H1 (cell line): ENCODE measurements at regions not wholly inside any gene's neighbourhood (a gene's known extent, or its start where the extent isn't known, plus 50 kb on each side); places are given as distances from the start of the nearest gene placed in this dataset.

Experiments used
- CTCF ChIA-PET: fragments of 300-600 bp; sonication (Branson Sonifier 250); formaldehyde crosslinking; loops from one replicate; lab custom pipeline; 2021; ENCODE audit not compliant: partially characterized antibody; lab: Charles Lee
- POLR2A ChIA-PET: fragments of 300-600 bp; sonication (Branson Sonifier 250); formaldehyde crosslinking; loops from one replicate; lab custom pipeline; 2021; ENCODE audit warnings: inconsistent platforms; ENCODE audit not compliant: partially characterized antibody; lab: Charles Lee
- DNase-seq, 2 experiments: peaks; one replicate each; pipeline versions ENCODE4 v3.0.0 to v3.0.0-alpha.2; 2010 to 2022; ENCODE audit warnings: low spot score in 2 of 2, low read depth in 1 of 2, mixed read lengths in 1 of 2
- FAIRE-seq: peaks from 2 replicates; lab custom pipeline; 2011; peaks lifted over from hg19 to GRCh38; lab: Jason Lieb, UNC
- H2AFZ ChIP-seq: 2 replicates; pipeline ENCODE4 v1.8.1; 2012; ENCODE audit warnings: low read length, inconsistent platforms
- H2AK5ac ChIP-seq: 2 replicates; pipeline ENCODE4 v1.6.1; 2013; ENCODE audit warnings: low read depth, low read length
- H2BK120ac ChIP-seq: replicated peaks from 2 replicates; pipeline ENCODE3; 2013; ENCODE audit warnings: low read depth, low read length, inconsistent platforms
- H2BK12ac ChIP-seq: 2 replicates; pipeline ENCODE4 v1.6.1; 2013; ENCODE audit warnings: low read depth, low read length
- H2BK15ac ChIP-seq: 2 replicates; pipeline ENCODE4 v1.6.1; 2013; ENCODE audit warnings: low read length
- H2BK20ac ChIP-seq: 2 replicates; pipeline ENCODE4 v1.6.1; 2013; ENCODE audit warnings: low read length
- H2BK5ac ChIP-seq: 2 replicates; pipeline ENCODE4 v1.6.1; 2013; ENCODE audit warnings: low read depth, low read length
- H3K14ac ChIP-seq: 2 replicates; pipeline ENCODE4 v1.6.1; 2013; ENCODE audit warnings: inconsistent platforms; ENCODE audit not compliant: insufficient read length
- H3K18ac ChIP-seq: 2 replicates; pipeline ENCODE4 v1.6.1; 2013; ENCODE audit warnings: low read length; ENCODE audit errors: extremely low read depth
- H3K23ac ChIP-seq: 2 replicates; pipeline ENCODE4 v1.6.1; 2013; ENCODE audit warnings: inconsistent platforms; ENCODE audit not compliant: insufficient read length
- H3K23me2 ChIP-seq: 2 replicates; pipeline ENCODE4 v1.6.1; 2013; ENCODE audit warnings: low read depth, low read length
- H3K27ac ChIP-seq: 2 replicates; pipeline ENCODE4 v1.6.1; 2011; ENCODE audit warnings: low read depth, low read length, inconsistent platforms
- H3K27me3 ChIP-seq, 4 experiments: replicated peaks in 1 of 4; 1 replicate in 1 of 4; 2 replicates in 3 of 4; pipeline versions ENCODE4 v1.6.1 to v1.8.1; 2011 to 2013; ENCODE audit warnings: low read length in 3 of 4, mild to moderate bottlenecking in 3 of 4, inconsistent platforms in 2 of 4, mixed read lengths in 2 of 4, moderate library complexity in 1 of 4; ENCODE audit not compliant: control insufficient read depth in 3 of 4, insufficient read depth in 3 of 4; ENCODE audit errors: extremely low read depth in 1 of 4
- H3K36me3 ChIP-seq, 4 experiments: 2 replicates each; pipeline versions ENCODE4 v1.6.1 to v1.8.1; 2011 to 2013; ENCODE audit warnings: mild to moderate bottlenecking in 4 of 4, low read length in 3 of 4, moderate library complexity in 2 of 4, control low read depth in 1 of 4, inconsistent platforms in 1 of 4; ENCODE audit not compliant: insufficient read depth in 4 of 4, control insufficient read depth in 2 of 4
- H3K4ac ChIP-seq: replicated peaks from 2 replicates; pipeline ENCODE3; 2013; ENCODE audit warnings: low read length, low read depth, mixed read lengths, inconsistent platforms; ENCODE audit not compliant: insufficient read length
- H3K4me1 ChIP-seq, 4 experiments: replicated peaks in 1 of 4; 1 replicate in 1 of 4; 2 replicates in 3 of 4; pipeline versions ENCODE4 v1.6.1 to v1.8.1; 2011 to 2013; ENCODE audit warnings: low read length in 3 of 4, inconsistent platforms in 2 of 4, mixed read lengths in 1 of 4; ENCODE audit not compliant: insufficient read depth in 4 of 4, control insufficient read depth in 3 of 4
- H3K4me2 ChIP-seq, 2 experiments: 2 replicates each; pipeline versions ENCODE4 v1.6.1 to v1.8.1; 2011 to 2013; ENCODE audit warnings: low read depth in 2 of 2, low read length in 2 of 2, control low read depth in 1 of 2, inconsistent platforms in 1 of 2, mild to moderate bottlenecking in 1 of 2; ENCODE audit not compliant: insufficient read depth in 1 of 2
- H3K4me3 ChIP-seq, 4 experiments: fragments of 200-600, 300-600 bp in 1 of 4; sonication (generic), shearing (Covaris generic), sonication (Bioruptor Twin) in 1 of 4; 2 replicates each; pipeline versions ENCODE4 v1.5.1 to v1.8.1; 2011 to 2016; ENCODE audit warnings: low read length in 4 of 4, low read depth in 3 of 4, control low read depth in 2 of 4, inconsistent platforms in 2 of 4, mild to moderate bottlenecking in 2 of 4, mixed read lengths in 1 of 4, moderate library complexity in 1 of 4; ENCODE audit not compliant: insufficient read depth in 2 of 4; ENCODE audit errors: extremely low read depth in 1 of 4
- H3K56ac ChIP-seq: replicated peaks from 2 replicates; pipeline ENCODE3; 2013; ENCODE audit warnings: low read depth, mild to moderate bottlenecking, mixed read lengths, low read length, inconsistent platforms; ENCODE audit not compliant: insufficient read length
- H3K79me1 ChIP-seq: 2 replicates; pipeline ENCODE4 v1.6.1; 2013; ENCODE audit warnings: low read depth, low read length, control low read depth
- H3K79me2 ChIP-seq, 2 experiments: 2 replicates each; pipeline versions ENCODE4 v1.6.1 to v1.8.1; 2012 to 2013; ENCODE audit warnings: low read length in 2 of 2, mild to moderate bottlenecking in 2 of 2, inconsistent platforms in 1 of 2; ENCODE audit not compliant: insufficient read depth in 2 of 2, control insufficient read depth in 1 of 2
- H3K9ac ChIP-seq, 4 experiments: replicated peaks in 1 of 4; 1 replicate in 1 of 4; 2 replicates in 3 of 4; pipeline versions ENCODE4 v1.6.1 to v1.8.1; 2011 to 2013; ENCODE audit warnings: low read depth in 3 of 4, low read length in 3 of 4, control low read depth in 2 of 4, mild to moderate bottlenecking in 2 of 4, moderate library complexity in 2 of 4, inconsistent platforms in 1 of 4; ENCODE audit errors: extremely low read depth in 1 of 4
- H3K9me3 ChIP-seq, 2 experiments: 2 replicates each; pipeline versions ENCODE4 v1.6.1 to v1.8.1; 2012 to 2013; ENCODE audit warnings: mild to moderate bottlenecking in 2 of 2, moderate library complexity in 2 of 2, control low read depth in 1 of 2, inconsistent platforms in 1 of 2, low read depth in 1 of 2, low read length in 1 of 2, mixed read lengths in 1 of 2; ENCODE audit not compliant: insufficient read depth in 2 of 2
- H4K20me1 ChIP-seq, 2 experiments: replicated peaks in 1 of 2; 2 replicates each; pipeline versions ENCODE3 to v1.8.1; 2011 to 2013; ENCODE audit warnings: inconsistent platforms in 2 of 2, low read length in 2 of 2, mild to moderate bottlenecking in 1 of 2; ENCODE audit not compliant: insufficient read depth in 2 of 2, control insufficient read depth in 1 of 2
- H4K5ac ChIP-seq: 2 replicates; pipeline ENCODE4 v1.6.1; 2013; ENCODE audit warnings: low read length, low read depth, mixed read lengths, inconsistent platforms; ENCODE audit not compliant: insufficient read length
- H4K8ac ChIP-seq: 2 replicates; pipeline ENCODE4 v1.8.0; 2013; ENCODE audit warnings: mild to moderate bottlenecking, moderate library complexity, low read length, inconsistent platforms; ENCODE audit not compliant: insufficient read depth; ENCODE audit errors: extremely low read depth
- H4K91ac ChIP-seq: replicated peaks from 2 replicates; pipeline ENCODE3; 2013; ENCODE audit warnings: low read length, mixed read lengths, inconsistent platforms; ENCODE audit not compliant: insufficient read length
- ASH2L ChIP-seq: fragments of 200-600, 300-600 bp; sonication (generic); IDR thresholded peaks from one replicate; pipeline ENCODE4 v1.7.1; 2017; ENCODE audit warnings: low read length
- HDAC2 ChIP-seq, 2 experiments: fragments of 300-600 bp in 1 of 2; sonication (generic) in 1 of 2; IDR thresholded peaks; 2 replicates each; pipeline ENCODE4 v1.6.1; 2011 to 2012; ENCODE audit warnings: low read depth in 2 of 2, low read length in 2 of 2, mild to moderate bottlenecking in 2 of 2, moderate library complexity in 2 of 2, borderline replicate concordance in 1 of 2, inconsistent platforms in 1 of 2
- KDM1A ChIP-seq: fragments of 200-600, 300-600 bp; sonication (generic); IDR thresholded peaks from 2 replicates; pipeline ENCODE4 v1.7.1; 2016; ENCODE audit warnings: mild to moderate bottlenecking, low read length, borderline replicate concordance
- TEAD4 ChIP-seq: IDR thresholded peaks from 2 replicates; pipeline ENCODE4 v1.6.1; 2012; ENCODE audit warnings: low read depth, low read length, inconsistent platforms, mixed read lengths
- WGBS, 2 experiments: shearing (Covaris generic) in 1 of 2; methylation state at CpG; one replicate each; pipeline versions ENCODE4 v1.1.6 to v1.1.7; 2013 to 2015; ENCODE audit warnings: low lambda C conversion rate in 2 of 2, mixed read lengths in 2 of 2, inconsistent platforms in 1 of 2, low coverage in 1 of 2, missing lambda C conversion rate in 1 of 2; ENCODE audit not compliant: insufficient replicate concordance in 2 of 2, insufficient coverage in 1 of 2, insufficient read length in 1 of 2; ENCODE audit errors: extremely low coverage in 1 of 2, missing lambda C conversion rate in 1 of 2; 5-methylcytosine and 5-hydroxymethylcytosine counted together

DNA sequence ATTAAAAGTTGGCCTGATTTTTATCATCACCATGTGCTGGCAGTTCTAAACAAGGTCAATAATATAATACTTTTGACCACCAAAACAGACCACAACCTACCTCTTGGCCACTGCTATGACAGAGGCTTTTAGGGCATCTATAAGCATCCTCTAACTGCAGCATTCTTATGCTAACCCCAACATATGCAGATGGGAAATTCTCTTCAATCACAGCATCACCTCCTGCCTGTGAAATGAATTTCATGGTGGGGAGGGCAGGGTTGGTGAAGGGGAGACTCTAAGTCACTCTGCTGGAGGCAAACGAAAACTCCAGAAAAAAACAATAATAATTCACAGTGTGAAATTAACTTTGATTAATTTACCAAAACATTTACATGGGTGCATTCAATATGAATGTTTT is 78.8 kb upstream of the FAR2 start:
- no peak overlapping the region for H3K27ac ChIP-seq
- WGBS, 2 experiments = 0% methylated on average over 1 of the region's 1 CpG; no CpG with 5 or more reads in 1 of the 2 experiments

More for the DNA sequence above, 78.8 kb upstream of the FAR2 start:
- ChIA-PET CTCF (no interaction called here), POLR2A (no interaction called here)
- H4K5ac ChIP-seq = no peak overlapping the region
- no peak overlapping the region for H2AFZ ChIP-seq
- H3K27me3 ChIP-seq = no peaks in the 10 kb centered on the region
- H3K14ac ChIP-seq = no peak overlapping the region
- H3K4me3 ChIP-seq = peak overlapping the region in 1 of 4 experiments; percentile 34; a peak in 1 of 8 replicates
- no peak overlapping the region for H3K18ac ChIP-seq
- H4K20me1 ChIP-seq = no peaks in the 10 kb centered on the region
- H2BK5ac ChIP-seq = no peak overlapping the region
- no peak overlapping the region for H4K8ac ChIP-seq
- H2AK5ac ChIP-seq = no peak overlapping the region
- H3K4me1 ChIP-seq = peaks cover 2 to 20% (median 15%) of the 10 kb centered on the region in 4 experiments; a peak in 4 of 7 replicates
- no peaks in the 10 kb centered on the region for H3K9me3 ChIP-seq
- no peak overlapping the region for H3K23ac ChIP-seq
- no peak overlapping the region for H2BK15ac ChIP-seq
- H2BK120ac ChIP-seq = no peak overlapping the region
- peak; percentile 92 for FAIRE-seq
- no peak overlapping the region for H4K91ac ChIP-seq
- H3K4ac ChIP-seq = no peak overlapping the region
- peak overlapping the region; percentile 33 to 35; a peak in 2 of 4 replicates for H3K4me2 ChIP-seq
- H3K56ac ChIP-seq = no peak overlapping the region
- H3K23me2 ChIP-seq = peaks cover 2% of the 10 kb centered on the region; the same call in 1 of the 2 replicates
- H3K9ac ChIP-seq = no peak overlapping the region
- no peak for DNase-seq
- no peaks in the 10 kb centered on the region for H3K79me1 ChIP-seq
- TF ChIP-seq ASH2L (no peak), TEAD4 (0 out of 2 replicates have a peak, but pooled peaks have one; percentile 25), KDM1A (no peak), HDAC2 (IDR thresholded peaks at IDR 0.05; ENCODE audit: borderline replicate concordance in 1 of 2, low read depth in 2 of 2, low read length in 2 of 2) (0 out of 4 replicates have a peak, but pooled peaks of 1 of the 2 experiments have one; percentile 40)
- H3K79me2 ChIP-seq = no peaks in the 10 kb centered on the region
- H2BK12ac ChIP-seq = no peak overlapping the region; the same call in 1 of the 2 replicates
- no peaks in the 10 kb centered on the region for H3K36me3 ChIP-seq
- H2BK20ac ChIP-seq = no peak overlapping the region
